Astrocyte of the cerebellum (primary cell): ENCODE measurements at regions not wholly inside any gene's neighbourhood (a gene's known extent, or its start where the extent isn't known, plus 50 kb on each side); places are given as distances from the start of the nearest gene placed in this dataset.

Source experiments
- DNase-seq: peaks from one replicate; pipeline ENCODE4 v3.0.0-alpha.2; 2011; ENCODE audit warnings: low read depth
- H3K4me3 ChIP-seq: 2 replicates; pipeline ENCODE4 v1.5.1; 2011; ENCODE audit warnings: mild to moderate bottlenecking, low read depth, low read length, moderate library complexity
- in situ Hi-C: cut with HindIII; loops from 2 replicates; pipeline ENCODE4 v1.10.0; 2017; ENCODE audit warnings: low sequenced_read_pairs
- TF ChIP-seq, protein P1 (sequence below): IDR thresholded peaks from 2 replicates; pipeline ENCODE4 v1.5.1; 2012; ENCODE audit warnings: low read length, low read depth, moderate library complexity, mild to moderate bottlenecking; ENCODE audit errors: missing control alignments

DNA sequence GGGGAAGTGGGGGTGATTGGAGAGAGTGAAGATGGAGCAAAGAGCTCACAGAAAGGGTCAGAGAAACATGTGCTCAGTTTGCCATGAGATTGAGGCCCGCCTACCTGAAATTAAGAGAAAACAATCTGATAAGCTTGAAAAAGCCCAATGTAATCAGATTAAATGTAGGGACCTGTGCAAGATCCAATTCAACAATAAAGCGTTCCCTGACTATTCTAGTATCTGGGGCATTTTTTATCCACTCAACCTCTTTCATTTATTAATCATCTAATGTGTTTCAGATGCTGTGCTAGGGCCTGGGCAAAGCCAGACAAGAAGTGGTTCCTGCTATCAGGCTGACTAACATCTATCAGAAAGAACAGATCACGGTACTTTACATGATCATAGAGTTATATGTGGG, 238.4 kb upstream of the MYO3A start:
- in situ Hi-C loops = no loop called here
- no peak overlapping the region for H3K4me3 ChIP-seq
- DNase-seq = no peak
- TF ChIP-seq, protein P1, sequence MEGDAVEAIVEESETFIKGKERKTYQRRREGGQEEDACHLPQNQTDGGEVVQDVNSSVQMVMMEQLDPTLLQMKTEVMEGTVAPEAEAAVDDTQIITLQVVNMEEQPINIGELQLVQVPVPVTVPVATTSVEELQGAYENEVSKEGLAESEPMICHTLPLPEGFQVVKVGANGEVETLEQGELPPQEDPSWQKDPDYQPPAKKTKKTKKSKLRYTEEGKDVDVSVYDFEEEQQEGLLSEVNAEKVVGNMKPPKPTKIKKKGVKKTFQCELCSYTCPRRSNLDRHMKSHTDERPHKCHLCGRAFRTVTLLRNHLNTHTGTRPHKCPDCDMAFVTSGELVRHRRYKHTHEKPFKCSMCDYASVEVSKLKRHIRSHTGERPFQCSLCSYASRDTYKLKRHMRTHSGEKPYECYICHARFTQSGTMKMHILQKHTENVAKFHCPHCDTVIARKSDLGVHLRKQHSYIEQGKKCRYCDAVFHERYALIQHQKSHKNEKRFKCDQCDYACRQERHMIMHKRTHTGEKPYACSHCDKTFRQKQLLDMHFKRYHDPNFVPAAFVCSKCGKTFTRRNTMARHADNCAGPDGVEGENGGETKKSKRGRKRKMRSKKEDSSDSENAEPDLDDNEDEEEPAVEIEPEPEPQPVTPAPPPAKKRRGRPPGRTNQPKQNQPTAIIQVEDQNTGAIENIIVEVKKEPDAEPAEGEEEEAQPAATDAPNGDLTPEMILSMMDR = no peak

DNA sequence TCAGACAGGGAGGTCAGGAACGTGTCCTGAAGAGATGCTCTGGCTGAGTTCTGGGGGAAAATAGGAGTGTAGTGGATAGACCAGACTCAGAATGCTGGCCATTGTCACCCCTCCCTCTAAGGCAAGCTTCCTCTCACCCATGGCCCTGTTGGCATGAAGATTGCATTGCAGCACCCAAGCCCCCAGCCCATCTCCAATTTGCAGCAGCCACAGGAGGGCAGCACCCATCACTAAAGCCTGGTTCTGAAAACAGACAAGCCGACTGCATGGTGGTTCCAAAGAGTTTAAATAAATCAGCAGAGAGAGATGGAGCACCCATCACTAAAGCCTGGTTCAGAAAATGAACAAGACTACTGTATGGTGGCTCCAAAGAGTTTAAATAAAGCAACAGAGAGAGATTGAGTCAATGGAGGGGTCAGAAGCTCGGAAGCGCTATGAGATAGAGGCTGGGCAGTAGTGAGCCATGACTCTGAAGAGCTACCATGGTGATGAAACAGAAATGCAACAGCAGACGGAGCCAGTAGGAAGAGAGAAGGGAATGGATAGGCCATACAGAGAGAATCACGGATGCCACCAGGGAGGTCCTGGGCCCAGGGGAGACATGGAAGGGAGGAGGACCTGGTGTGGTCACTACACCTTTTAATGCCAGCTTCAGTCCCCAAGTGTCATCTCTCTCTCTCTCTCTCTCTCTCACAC, 237.9 kb upstream of the MYO3A start:
- in situ Hi-C loops = no loop called here
- H3K4me3 ChIP-seq = no peak overlapping the region
- TF ChIP-seq, protein P1 = no peak
- no peak for DNase-seq

DNA sequence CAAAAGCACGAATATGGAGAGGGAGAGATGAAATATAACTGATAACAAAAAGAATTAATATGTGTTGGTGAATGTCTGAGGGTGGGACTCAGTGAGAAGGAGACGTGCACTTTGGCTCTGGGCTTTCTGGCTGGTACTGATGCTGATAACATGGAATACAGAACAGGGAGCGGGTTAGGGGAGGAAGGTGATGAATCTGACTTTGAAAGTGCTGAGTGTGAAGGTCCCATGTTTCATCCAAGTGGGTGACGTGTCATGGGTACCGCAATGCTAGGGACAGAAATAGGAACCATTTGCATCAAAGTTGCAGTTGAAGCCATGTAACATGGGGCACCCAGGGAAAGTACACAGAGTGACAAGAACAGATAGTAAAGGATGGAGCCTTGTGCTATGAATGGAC, 236.6 kb upstream of the MYO3A start:
- DNase-seq = no peak
- TF ChIP-seq, protein P1 = no peak
- H3K4me3 ChIP-seq = no peak overlapping the region
- in situ Hi-C loops = no loop called here

DNA sequence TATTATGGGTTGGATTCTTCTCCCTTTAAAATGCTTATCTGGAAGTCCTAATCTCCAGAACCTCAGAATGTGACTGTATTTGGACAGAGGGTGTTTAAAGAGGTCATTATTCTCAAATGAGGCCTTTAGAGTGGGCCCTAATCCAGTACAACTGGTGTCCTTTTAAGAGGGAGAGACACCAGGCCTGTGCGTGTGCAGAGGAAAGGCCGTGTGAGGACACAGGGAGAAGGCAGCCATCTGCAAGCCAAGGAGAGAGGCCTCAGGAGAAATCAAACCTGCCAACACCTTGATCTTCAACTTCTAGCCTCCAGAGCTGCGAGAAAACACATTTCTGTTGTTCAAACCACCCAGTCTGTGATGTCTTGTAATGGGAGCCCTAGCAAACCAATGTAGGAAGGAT, 235.4 kb upstream of the MYO3A start:
- no peak overlapping the region for H3K4me3 ChIP-seq
- no peak for DNase-seq
- TF ChIP-seq, protein P1 = no peak
- in situ Hi-C loops = no loop called here

DNA sequence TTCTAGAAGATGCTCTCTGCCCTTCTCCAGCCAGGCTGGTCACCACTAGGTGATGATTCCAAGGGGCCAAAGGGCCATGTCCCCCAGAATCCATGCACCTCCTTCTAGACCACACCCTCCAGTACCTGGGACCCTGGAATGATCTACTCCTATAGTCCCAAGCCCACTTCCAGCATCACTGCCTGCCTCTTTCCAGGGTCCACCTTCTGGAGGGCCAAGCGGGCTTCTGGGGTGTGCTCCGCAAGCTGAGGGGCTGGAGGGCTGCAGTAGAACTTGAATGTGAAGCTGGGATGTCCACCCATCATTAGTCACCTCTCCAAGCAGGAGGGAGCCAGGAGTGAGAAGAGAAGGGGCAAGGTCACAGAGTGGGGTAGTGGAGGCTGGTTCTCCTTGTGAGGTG, 234.4 kb upstream of the MYO3A start:
- in situ Hi-C loops = no loop called here
- TF ChIP-seq, protein P1 = no peak

DNA sequence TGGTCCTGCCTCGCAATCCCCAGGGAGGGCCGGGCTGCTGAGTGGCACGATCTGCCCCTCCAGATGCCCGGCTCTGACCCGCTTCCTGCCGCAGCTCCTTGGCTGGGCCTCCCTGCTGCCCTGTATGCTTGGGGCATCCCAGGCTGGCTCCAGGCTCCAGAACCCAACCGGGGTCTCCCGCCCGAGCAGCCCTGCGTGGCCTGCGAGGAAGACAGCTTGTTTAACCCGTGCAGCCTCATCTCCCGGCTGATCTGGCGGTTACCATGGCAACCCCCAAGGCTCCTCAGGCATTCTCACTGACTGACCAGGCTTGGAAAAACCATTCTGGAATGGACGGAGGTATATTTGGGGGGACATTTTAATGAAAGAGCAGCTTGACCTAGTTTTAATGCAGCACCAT, 232.4 kb upstream of the MYO3A start:
- TF ChIP-seq, protein P1 = no peak
- DNase-seq = no peak
- in situ Hi-C loops = no loop called here
- H3K4me3 ChIP-seq = no peak overlapping the region

More for the DNA sequence above, 234.4 kb upstream of the MYO3A start:
- H3K4me3 ChIP-seq = no peak overlapping the region
- no peak for DNase-seq
